ENCODE measurements at regions not wholly inside any gene's neighbourhood (a gene's known extent, or its start where the extent isn't known, plus 50 kb on each side); places are given as distances from the start of the nearest gene placed in this dataset.

DNA sequence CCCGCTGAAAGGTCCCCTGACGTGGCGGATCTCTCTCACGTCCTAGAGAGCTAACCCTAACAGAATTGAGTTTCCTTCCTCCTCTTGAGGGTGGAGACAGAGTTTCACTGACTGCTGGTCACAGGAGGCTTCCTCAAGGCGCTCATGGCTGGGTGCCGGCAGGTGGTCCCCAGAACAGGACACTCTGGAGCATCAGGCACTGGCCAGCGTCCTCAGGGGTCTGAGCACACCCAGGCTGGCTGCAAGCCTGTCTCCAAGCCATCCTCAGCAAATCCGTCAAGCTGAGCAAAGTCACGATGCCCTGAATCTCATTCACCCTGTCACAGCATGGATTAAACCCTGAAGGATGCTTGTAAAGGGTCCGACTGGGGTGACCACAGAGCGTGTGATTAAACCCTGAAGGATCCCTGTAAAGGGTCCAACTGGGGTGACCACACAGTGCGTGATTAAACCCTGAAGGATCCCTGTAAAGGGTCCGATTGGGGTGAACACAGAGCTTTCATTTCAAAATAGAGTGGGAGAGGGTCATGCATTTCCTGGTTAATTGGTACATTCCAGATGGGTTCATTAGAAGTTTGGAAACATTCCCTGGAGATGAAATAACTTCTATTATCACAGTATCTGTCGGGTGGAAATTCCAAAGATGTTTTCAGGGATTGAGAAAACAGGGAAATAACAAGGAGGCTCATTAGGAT is 473.0 kb downstream of the BRD1 start:
- TF ChIP-seq CTCF (IDR thresholded peaks at IDR 0.05), result no peak
- H3K4me1 ChIP-seq, result no peaks in the 10 kb centered on the region
- H3K27ac ChIP-seq, result no peak overlapping the region
- no peaks in the 10 kb centered on the region for H3K9me3 ChIP-seq
- no peak for DNase-seq (ENCODE audit: low spot score)
- no peak overlapping the region for H3K4me3 ChIP-seq
- H3K36me3 ChIP-seq, result no peaks in the 10 kb centered on the region
- H3K27me3 ChIP-seq, result no peaks in the 10 kb centered on the region

DNA sequence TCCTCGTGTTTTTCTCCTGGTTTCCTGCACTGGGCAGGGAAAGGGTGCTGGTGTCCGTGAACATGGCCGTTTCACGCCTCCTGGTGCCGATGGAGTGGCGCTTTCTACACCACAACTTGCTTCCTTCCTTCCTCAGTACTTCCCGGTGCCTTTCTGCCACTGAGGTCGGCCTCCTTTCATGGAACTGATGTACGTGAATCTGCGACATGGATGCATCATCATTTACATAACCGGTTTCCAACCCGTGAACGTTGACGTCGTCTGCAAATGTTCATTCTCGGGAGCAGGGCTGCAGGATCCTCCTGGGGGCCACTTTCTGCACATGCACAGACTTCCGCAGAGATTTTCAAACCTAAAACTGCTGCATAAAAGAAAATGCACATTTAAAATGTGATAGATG is 474.4 kb downstream of the BRD1 start:
- Histone ChIP-seq H3K9me3 (no peaks in the 10 kb centered on the region), H3K27ac (no peak overlapping the region), H3K4me1 (no peaks in the 10 kb centered on the region), H3K4me3 (no peak overlapping the region), H3K27me3 (no peaks in the 10 kb centered on the region), H3K36me3 (no peaks in the 10 kb centered on the region)
- no peak for TF ChIP-seq CTCF (IDR thresholded peaks at IDR 0.05)
- DNase-seq (ENCODE audit: low spot score), result no peak

DNA sequence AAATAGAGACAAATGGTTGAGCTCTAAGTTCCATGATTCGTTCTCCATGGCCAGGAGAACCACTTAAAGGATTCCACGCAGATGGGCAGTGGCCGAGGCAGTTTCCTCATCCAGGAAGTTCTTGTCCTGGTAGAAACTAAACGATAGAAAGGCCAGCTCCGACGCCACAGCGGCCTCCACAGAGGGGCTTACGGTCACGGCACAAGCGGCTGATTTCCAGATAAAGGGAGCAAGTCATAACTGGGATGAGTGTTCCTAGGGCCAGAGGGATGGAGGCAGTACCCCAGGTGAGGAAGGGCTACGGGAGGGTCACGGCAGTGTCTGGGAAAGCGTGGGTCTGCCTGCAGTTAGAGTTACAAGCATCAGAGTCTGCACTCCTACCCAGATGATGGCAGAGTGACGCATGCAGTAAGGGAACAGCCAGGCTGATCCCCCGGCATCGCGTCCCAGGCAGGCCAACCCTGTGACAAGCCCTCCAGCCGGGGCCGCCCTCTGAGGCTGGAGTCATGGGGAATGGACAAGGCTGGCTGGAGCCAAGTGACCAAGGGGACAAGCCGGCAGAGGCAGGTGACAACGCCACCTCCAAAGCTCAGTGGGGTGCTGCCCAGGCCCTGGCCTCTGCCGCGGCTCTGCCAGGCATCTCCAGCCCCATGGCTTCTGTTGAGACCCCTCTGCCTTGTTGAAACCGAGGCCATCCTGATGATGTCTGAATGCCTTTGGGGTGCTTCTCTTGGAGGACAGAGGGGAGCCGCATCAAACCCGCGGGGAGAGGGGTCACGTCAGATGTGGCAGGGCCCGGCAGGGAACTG is 475.1 kb downstream of the BRD1 start:
- H3K36me3 ChIP-seq, result no peaks in the 10 kb centered on the region
- no peaks in the 10 kb centered on the region for H3K4me1 ChIP-seq
- TF ChIP-seq CTCF (IDR thresholded peaks at IDR 0.05), result no peak
- H3K4me3 ChIP-seq, result no peak overlapping the region
- H3K27me3 ChIP-seq, result no peaks in the 10 kb centered on the region
- H3K27ac ChIP-seq, result no peak overlapping the region
- DNase-seq (ENCODE audit: low spot score), result no peak
- H3K9me3 ChIP-seq, result no peaks in the 10 kb centered on the region

DNA sequence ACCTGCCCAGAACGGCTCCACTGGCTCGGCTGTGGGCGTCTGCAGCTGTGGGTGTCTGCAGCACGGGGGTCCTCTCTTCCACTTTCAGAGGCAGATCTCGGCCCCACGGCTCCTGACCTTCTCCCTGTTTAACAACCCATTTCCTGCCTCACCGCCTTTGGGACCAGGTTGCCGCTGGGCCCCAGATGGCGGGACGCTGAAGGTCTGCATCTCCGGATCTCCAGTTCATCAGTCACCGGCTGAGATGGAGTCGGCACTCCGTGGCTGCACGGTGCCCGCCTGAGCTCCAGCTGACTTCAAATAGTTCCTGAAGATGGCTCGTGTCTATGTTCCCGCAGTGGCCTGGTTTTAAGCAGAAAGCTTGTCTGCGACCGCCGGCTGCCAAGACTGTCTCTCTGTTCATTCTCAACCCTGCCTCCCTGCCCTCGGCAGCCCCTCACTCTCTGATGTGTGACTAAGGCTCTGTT is 475.9 kb downstream of the BRD1 start:
- no peaks in the 10 kb centered on the region for H3K9me3 ChIP-seq
- H3K36me3 ChIP-seq, result no peaks in the 10 kb centered on the region
- no peak for DNase-seq (ENCODE audit: low spot score)
- H3K4me3 ChIP-seq, result no peak overlapping the region
- H3K27me3 ChIP-seq, result no peaks in the 10 kb centered on the region
- no peaks in the 10 kb centered on the region for H3K4me1 ChIP-seq
- TF ChIP-seq CTCF (IDR thresholded peaks at IDR 0.05), result no peak
- H3K27ac ChIP-seq, result no peak overlapping the region

DNA sequence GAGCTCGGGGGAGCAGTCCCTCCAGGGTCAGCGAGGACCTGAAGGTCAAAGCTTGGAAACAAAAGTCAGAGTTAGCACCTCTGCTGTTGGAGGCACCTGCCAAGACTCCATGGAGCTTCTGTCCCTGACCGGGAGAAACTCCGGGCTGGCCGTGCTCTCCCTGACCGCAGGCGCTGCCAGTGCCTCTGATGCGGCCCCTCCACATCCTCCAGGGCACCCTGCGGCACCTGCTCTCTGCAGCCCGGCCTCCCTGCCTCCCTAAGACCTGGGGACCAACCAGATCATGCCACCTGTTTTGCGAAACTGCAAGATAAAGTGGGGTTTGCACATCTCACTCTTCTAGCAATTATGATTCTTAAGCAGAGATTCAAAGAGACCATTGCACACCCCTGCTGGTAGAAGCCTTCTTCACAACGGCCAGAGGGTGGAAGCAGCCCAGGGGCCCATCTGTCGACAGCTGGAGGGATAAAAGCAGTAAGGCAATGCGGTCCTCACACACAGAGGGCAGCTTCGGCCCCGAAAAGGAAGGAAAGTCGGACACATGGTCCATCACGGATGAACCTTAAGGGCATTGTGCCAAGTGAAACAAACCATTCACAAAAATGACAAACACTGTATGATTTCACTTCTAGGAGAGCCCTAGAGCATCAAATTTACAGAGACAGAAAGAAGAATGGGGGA is 477.1 kb downstream of the BRD1 start:
- Histone ChIP-seq H3K27me3 (no peaks in the 10 kb centered on the region), H3K4me3 (no peak overlapping the region), H3K4me1 (no peaks in the 10 kb centered on the region), H3K27ac (no peak overlapping the region), H3K9me3 (no peaks in the 10 kb centered on the region), H3K36me3 (no peaks in the 10 kb centered on the region)
- DNase-seq (ENCODE audit: low spot score), result no peak
- TF ChIP-seq CTCF (IDR thresholded peaks at IDR 0.05), result no peak

Data from right atrium auricular region (tissue), 2 donors.